ENCODE measurements at regions not wholly inside any gene's neighbourhood (a gene's known extent, or its start where the extent isn't known, plus 50 kb on each side); places are given as distances from the start of the nearest gene placed in this dataset.

GRCh38 chr10:69710008-69710888, 80.2 kb downstream of the FAM241B start:
- TF ChIP-seq CTCF (conservative IDR thresholded peaks at IDR 0.05): no peak
- no peak overlapping the region for H3K27ac ChIP-seq

- no peak for TF ChIP-seq CTCF (conservative IDR thresholded peaks at IDR 0.05)
- H3K27ac ChIP-seq: no peak overlapping the region
Measured at GRCh38 chr10:69712342-69712741, 82.3 kb downstream of the FAM241B start.

GRCh38 chr10:69714572-69714971, 84.5 kb downstream of the FAM241B start:
- H3K27ac ChIP-seq: no peak overlapping the region
- TF ChIP-seq CTCF (conservative IDR thresholded peaks at IDR 0.05): no peak

- TF ChIP-seq CTCF (conservative IDR thresholded peaks at IDR 0.05): no peak
- H3K27ac ChIP-seq: no peak overlapping the region
Measured at GRCh38 chr10:69715156-69715898, 85.3 kb downstream of the FAM241B start.

GRCh38 chr10:69715899-69716606, 85.7 kb upstream of the COL13A1 start:
- no peak overlapping the region for H3K27ac ChIP-seq
- TF ChIP-seq CTCF (conservative IDR thresholded peaks at IDR 0.05): no peak

GRCh38 chr10:69716711-69717560, 84.8 kb upstream of the COL13A1 start:
- TF ChIP-seq CTCF (conservative IDR thresholded peaks at IDR 0.05): peak; percentile 85
- H3K27ac ChIP-seq: no peak overlapping the region
